Lower leg skin (tissue), 4 donors: ENCODE measurements at regions not wholly inside any gene's neighbourhood (a gene's known extent, or its start where the extent isn't known, plus 50 kb on each side); places are given as distances from the start of the nearest gene placed in this dataset.
"Not testable (repeated sequence)": the region's sequence is repeated elsewhere in the genome, so short reads cannot be mapped to it uniquely, and the experiment has no call there.

ENCODE experiments used
- DNase-seq, 2 donors: peaks; one replicate each; pipeline ENCODE4 v3.0.0-alpha.2; 2019; ENCODE audit warnings: low spot score in 2 of 2
- H3K4me3 ChIP-seq: fragments of 200-600 bp; sonication (generic); 2 replicates; pipeline ENCODE4 v1.5.1; 2017; ENCODE audit warnings: mild to moderate bottlenecking, low read depth; ENCODE audit not compliant: poor library complexity, severe bottlenecking
- CTCF ChIP-seq, 3 donors: fragments of 450-650 bp; IDR thresholded peaks; one replicate each; pipeline ENCODE4 v1.5.1; 2016; ENCODE audit warnings: antibody characterized with exemption in 3 of 3, mild to moderate bottlenecking in 3 of 3, moderate library complexity in 2 of 3
- POLR2A ChIP-seq, 2 donors: fragments of 450-650 bp; IDR thresholded peaks; one replicate each; pipeline ENCODE4 v1.6.1; 2016 to 2017; ENCODE audit warnings: antibody characterized with exemption in 2 of 2, mild to moderate bottlenecking in 1 of 2, moderate library complexity in 1 of 2
- WGBS, 2 donors: methylation state at CpG; one replicate each; pipeline ENCODE4 v1.1.5; 2018; 5-methylcytosine and 5-hydroxymethylcytosine counted together
- intact Hi-C: fragments of 100-400 bp; cut with DNase I; formaldehyde crosslinking; loops from one replicate; pipeline ENCODE4 v1.15.0; 2023; ENCODE audit warnings: low total_unique reads

DNA sequence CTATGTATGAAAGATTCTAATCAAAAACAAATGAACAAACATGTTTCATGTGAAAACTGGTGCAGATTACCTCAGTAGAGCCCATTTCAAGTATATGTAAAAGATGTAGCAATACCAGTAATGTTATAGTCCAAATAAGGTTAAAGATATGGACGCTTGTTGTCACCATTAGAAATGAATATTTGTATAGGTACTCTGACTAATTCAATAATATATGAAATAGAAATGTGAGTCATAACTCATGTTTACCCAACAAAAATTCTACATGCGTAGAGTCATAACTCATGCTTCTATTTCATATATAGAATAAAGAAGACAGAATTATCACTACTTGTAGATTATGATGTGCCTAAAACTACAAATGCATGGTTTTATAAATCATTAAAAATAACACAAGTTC, 739.1 kb upstream of the DIAPH2 start:
- 77 to 84% methylated on average over 2 of the region's 2 CpGs for WGBS, 2 donors
- intact Hi-C loops: no loop called here
- TF ChIP-seq POLR2A (IDR thresholded peaks at IDR 0.05) (no peak), CTCF (IDR thresholded peaks at IDR 0.05) (no peak)
- no peak for DNase-seq
- no peak overlapping the region for H3K4me3 ChIP-seq

- intact Hi-C loops: no loop called here
These were observed 735.1 kb upstream of the DIAPH2 start for GRCh38 chrX:95949588-95949987.

GRCh38 chrX:95950679-95951078, 734.0 kb upstream of the DIAPH2 start:
- DNase-seq: no peak
- WGBS, 2 donors: 28 to 32% methylated on average over 1 of the region's 1 CpG
- intact Hi-C loops: no loop called here
- TF ChIP-seq POLR2A (IDR thresholded peaks at IDR 0.05) (no peak), CTCF (IDR thresholded peaks at IDR 0.05) (no peak)
- H3K4me3 ChIP-seq: no peak overlapping the region

More at GRCh38 chrX:95949588-95949987, 735.1 kb upstream of the DIAPH2 start:
- 39 to 50% methylated on average over 2 of the region's 2 CpGs for WGBS, 2 donors
- no peak overlapping the region for H3K4me3 ChIP-seq
- no peak for DNase-seq
- TF ChIP-seq CTCF (IDR thresholded peaks at IDR 0.05) (no peak), POLR2A (IDR thresholded peaks at IDR 0.05) (no peak)

GRCh38 chrX:95953564-95953963, 731.1 kb upstream of the DIAPH2 start:
- no peak overlapping the region for H3K4me3 ChIP-seq
- intact Hi-C loops: no loop called here
- TF ChIP-seq CTCF (IDR thresholded peaks at IDR 0.05): no peak
- no peak for TF ChIP-seq POLR2A (IDR thresholded peaks at IDR 0.05)
- 37 to 50% methylated on average over 2 of the region's 2 CpGs for WGBS, 2 donors
- no peak for DNase-seq

DNA sequence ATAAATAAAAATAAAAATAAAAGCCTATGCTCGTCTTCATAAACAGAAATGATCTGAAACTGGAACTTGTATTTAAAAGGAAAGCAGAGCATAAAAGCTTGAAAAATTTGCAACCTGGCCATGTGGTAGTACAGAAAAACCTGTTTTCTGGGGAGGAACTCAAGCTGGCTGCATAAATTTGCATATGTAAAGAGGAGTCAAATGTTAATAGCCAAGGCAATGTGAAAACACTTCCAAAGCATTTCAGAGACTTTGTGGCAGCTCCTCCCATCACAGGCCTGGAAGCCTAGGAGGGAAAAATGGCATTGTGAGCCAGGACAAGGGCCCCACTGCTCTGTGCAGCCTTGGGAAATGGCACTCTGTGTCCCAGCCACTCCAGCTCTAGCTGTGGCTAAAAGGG, 727.9 kb upstream of the DIAPH2 start:
- intact Hi-C loops: no loop called here

DNA sequence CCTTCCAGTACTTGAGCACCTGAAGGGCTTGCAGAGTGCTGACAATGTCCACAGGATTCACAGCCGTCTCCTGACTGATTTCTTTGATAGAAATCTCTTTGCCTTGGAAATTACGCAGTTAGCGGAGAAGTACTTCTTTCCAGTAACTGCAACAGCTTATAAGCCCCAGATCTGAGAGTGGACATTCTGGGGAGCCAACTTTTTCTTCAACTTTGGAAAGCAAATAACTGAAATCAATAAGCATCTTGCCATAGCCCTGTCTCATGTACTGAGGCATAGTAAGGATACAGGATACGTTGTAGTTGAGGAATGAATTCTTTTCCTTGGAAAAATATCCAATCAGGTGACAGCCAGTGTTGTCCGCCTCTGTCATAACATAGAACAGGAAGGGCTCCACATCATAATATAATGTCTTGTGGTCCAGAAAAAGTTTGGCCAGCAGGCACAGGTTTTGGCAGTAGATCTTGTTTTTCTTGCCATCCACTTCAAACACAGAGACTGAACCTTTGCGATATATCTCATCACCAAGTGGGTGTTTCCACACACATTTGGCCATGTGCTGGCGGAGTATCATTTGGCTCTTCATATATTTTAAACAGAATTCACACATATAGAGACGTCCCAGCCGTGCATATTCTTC, 711.1 kb upstream of the DIAPH2 start:
- DNase-seq, H3K4me3 ChIP-seq, intact Hi-C loops: not testable (repeated sequence)
- 72 to 73% methylated on average over 9 of the region's 9 CpGs for WGBS, 2 donors

More for the DNA sequence above, 727.9 kb upstream of the DIAPH2 start:
- 48 to 68% methylated on average over 1 of the region's 1 CpG for WGBS, 2 donors
- no peak for DNase-seq
- TF ChIP-seq POLR2A (IDR thresholded peaks at IDR 0.05): no peak
- no peak overlapping the region for H3K4me3 ChIP-seq

DNA sequence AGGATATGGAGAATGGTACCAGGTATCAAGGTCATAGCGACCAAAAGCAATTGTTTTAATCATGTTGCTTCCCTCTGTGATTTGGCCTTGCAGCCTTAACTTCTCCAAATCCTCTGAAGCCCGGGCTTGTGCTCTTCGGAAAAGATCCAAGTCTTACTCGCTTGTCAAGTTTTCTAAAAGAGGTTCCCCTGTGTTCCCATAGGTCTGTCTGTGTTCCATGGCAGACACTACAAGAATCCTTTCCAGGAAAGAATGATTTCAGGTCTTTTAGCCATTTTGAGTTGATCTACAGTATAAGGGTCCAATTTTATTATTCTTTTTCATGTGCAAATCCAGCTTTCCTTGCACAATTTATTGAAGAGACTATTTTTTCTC, 710.6 kb upstream of the DIAPH2 start:
- 48 to 71% methylated on average over 4 of the region's 4 CpGs for WGBS, 2 donors
- no peak for DNase-seq
- TF ChIP-seq CTCF (IDR thresholded peaks at IDR 0.05) (no peak), POLR2A (IDR thresholded peaks at IDR 0.05) (no peak)
- intact Hi-C loops: no loop called here
- no peak overlapping the region for H3K4me3 ChIP-seq
